A673 (cell line): ENCODE measurements at regions not wholly inside any gene's neighbourhood (a gene's known extent, or its start where the extent isn't known, plus 50 kb on each side); places are given as distances from the start of the nearest gene placed in this dataset.

ENCODE experiments used
- BruUV-seq: library from RNA; stranded (reverse); fragments of 400-500 nt; replicated peaks from 2 replicates; lab custom pipeline; 2021; lab: Mats Ljungman, UMichigan
- CTCF ChIA-PET: fragments of 300-600 bp; sonication (Branson Sonifier 250); formaldehyde crosslinking; loops from one replicate; lab custom pipeline; 2022; ENCODE audit warnings: antibody characterized with exemption; lab: Charles Lee
- POLR2A ChIA-PET: fragments of 300-600 bp; sonication (Branson Sonifier 250); formaldehyde crosslinking; loops from one replicate; lab custom pipeline; 2022; ENCODE audit warnings: antibody characterized with exemption; ENCODE audit not compliant: low non-redundant PET; lab: Charles Lee
- DNase-seq: peaks from one replicate; pipeline ENCODE4 v3.0.0-alpha.2; 2015; ENCODE audit warnings: low spot score
- H3K27ac ChIP-seq: fragments of 200-600 bp; sonication (generic); 2 replicates; pipeline ENCODE4 v1.5.1; 2016; ENCODE audit warnings: mixed run types, low read depth, mild to moderate bottlenecking, mixed read lengths, antibody characterized with exemption, low read length; ENCODE audit not compliant: poor library complexity, severe bottlenecking
- H3K27me3 ChIP-seq: fragments of 200-600 bp; sonication (generic); replicated peaks from 2 replicates; pipeline ENCODE4 v1.6.1; 2017; ENCODE audit warnings: mixed run types, low read depth, mild to moderate bottlenecking, mixed read lengths, antibody characterized with exemption, low read length; ENCODE audit not compliant: insufficient read depth, poor library complexity
- H3K36me3 ChIP-seq: fragments of 200-600 bp; sonication (generic); 2 replicates; pipeline ENCODE4 v1.6.1; 2016; ENCODE audit warnings: mixed run types, mild to moderate bottlenecking, mixed read lengths, antibody characterized with exemption, low read length; ENCODE audit not compliant: insufficient read depth, poor library complexity, severe bottlenecking
- H3K4me1 ChIP-seq: fragments of 200-600 bp; sonication (generic); 2 replicates; pipeline ENCODE4 v1.6.1; 2017; ENCODE audit warnings: mixed run types, mild to moderate bottlenecking, mixed read lengths, antibody characterized with exemption, low read length; ENCODE audit not compliant: insufficient read depth, poor library complexity, severe bottlenecking
- H3K4me3 ChIP-seq: fragments of 200-600 bp; sonication (generic); 2 replicates; pipeline ENCODE4 v1.5.1; 2016; ENCODE audit warnings: low read depth, mixed run types, mild to moderate bottlenecking, mixed read lengths, low read length; ENCODE audit not compliant: poor library complexity, severe bottlenecking
- H3K9me3 ChIP-seq: fragments of 200-600 bp; sonication (generic); 2 replicates; pipeline ENCODE4 v1.6.1; 2016; ENCODE audit warnings: mixed run types, low read depth, mild to moderate bottlenecking, mixed read lengths, antibody characterized with exemption, low read length; ENCODE audit not compliant: poor library complexity, severe bottlenecking
- CTCF ChIP-seq: fragments of 300-800, 200-600 bp; sonication (generic); conservative IDR thresholded peaks from 2 replicates; pipeline ENCODE4 v1.5.1; 2017; ENCODE audit warnings: low read depth, mild to moderate bottlenecking, antibody characterized with exemption, low read length, moderate library complexity, mixed read lengths
- EZH2 ChIP-seq: fragments of 200-600 bp; sonication (generic); IDR thresholded peaks from 2 replicates; pipeline ENCODE4 v1.6.1; 2017; ENCODE audit warnings: borderline replicate concordance, low read depth, mild to moderate bottlenecking, mixed read lengths, antibody characterized with exemption, low read length; ENCODE audit not compliant: poor library complexity, severe bottlenecking
- intact Hi-C: fragments of 100-400 bp; cut with micrococcal nuclease; formaldehyde crosslinking; loops from one replicate; pipeline ENCODE4 v1.10.0; 2022; ENCODE audit not compliant: unreplicated experiment

- no peak for DNase-seq
- CTCF ChIA-PET = no interaction called here
- BruUV-seq = no TSS peak
- POLR2A ChIA-PET = no interaction called here
- Histone ChIP-seq H3K4me1 (no peaks in the 10 kb centered on the region), H3K9me3 (no peaks in the 10 kb centered on the region), H3K36me3 (no peaks in the 10 kb centered on the region), H3K27me3 (peaks cover 18% of the 10 kb centered on the region), H3K4me3 (no peak overlapping the region), H3K27ac (no peak overlapping the region)
- intact Hi-C loops = no loop called here
- TF ChIP-seq CTCF (no peak), EZH2 (no peak)
These were observed 70.9 kb downstream of the CHRNA1 start for GRCh38 chr2:174693344-174693743.

GRCh38 chr2:174692256-174692919, 71.9 kb downstream of the CHRNA1 start:
- intact Hi-C loops = no loop called here

GRCh38 chr2:174691201-174691779, 73.0 kb downstream of the CHRNA1 start:
- no peak for TF ChIP-seq EZH2
- no peak for TF ChIP-seq CTCF
- ChIA-PET POLR2A (no interaction called here), CTCF (no interaction called here)
- Histone ChIP-seq H3K4me3 (no peak overlapping the region), H3K36me3 (no peaks in the 10 kb centered on the region), H3K4me1 (no peaks in the 10 kb centered on the region), H3K27me3 (peaks cover 26% of the 10 kb centered on the region), H3K9me3 (no peaks in the 10 kb centered on the region), H3K27ac (no peak overlapping the region)
- intact Hi-C loops = no loop called here
- DNase-seq = no peak
- no TSS peak for BruUV-seq

More at GRCh38 chr2:174692256-174692919, 71.9 kb downstream of the CHRNA1 start:
- no peaks in the 10 kb centered on the region for H3K36me3 ChIP-seq
- no peaks in the 10 kb centered on the region for H3K4me1 ChIP-seq
- no TSS peak for BruUV-seq
- CTCF ChIA-PET = no interaction called here
- TF ChIP-seq EZH2 (no peak), CTCF (no peak)
- H3K4me3 ChIP-seq = no peak overlapping the region
- no peak for DNase-seq
- H3K9me3 ChIP-seq = no peaks in the 10 kb centered on the region
- POLR2A ChIA-PET = interaction anchor here (0.7 kb wide), 1 partner anchor 297 kb away, joined by 3 read pairs; no protein-coding TSS in a partner anchor
- no peak overlapping the region for H3K27ac ChIP-seq
- H3K27me3 ChIP-seq = peaks cover 18% of the 10 kb centered on the region
